ENCODE measurements at regions not wholly inside any gene's neighbourhood (a gene's known extent, or its start where the extent isn't known, plus 50 kb on each side); places are given as distances from the start of the nearest gene placed in this dataset.

DNA sequence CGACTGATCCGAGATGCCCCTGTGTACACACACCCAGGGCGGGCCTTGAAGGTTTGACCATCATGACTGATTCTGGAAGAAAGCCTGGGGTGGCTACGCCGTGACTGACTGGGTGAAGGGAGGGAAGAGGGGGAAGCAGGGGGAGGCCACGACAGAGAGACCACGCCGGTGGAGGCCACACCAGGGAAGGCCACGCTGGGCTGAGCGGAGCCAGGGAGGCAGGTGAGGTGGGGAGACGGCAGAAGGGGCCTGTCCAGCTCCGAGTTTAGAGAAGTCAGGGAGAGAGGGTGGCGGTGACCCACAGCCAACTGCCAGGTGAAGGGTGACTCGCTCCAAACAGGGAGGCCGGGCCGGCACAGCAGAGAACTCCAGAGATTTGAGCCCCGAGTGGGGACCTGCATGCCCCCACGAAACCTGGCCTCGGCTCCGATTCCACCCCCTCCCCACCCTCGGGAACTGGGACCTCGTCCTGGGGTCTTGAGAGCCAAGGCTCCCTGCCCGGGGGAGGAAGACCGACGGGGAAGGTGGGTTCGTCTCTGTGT is 102.6 kb downstream of the PTPRS start:
- TF ChIP-seq CTCF (IDR thresholded peaks at IDR 0.05) (no peak), EP300 (IDR thresholded peaks at IDR 0.05) (no peak), POLR2AphosphoS5 (IDR thresholded peaks at IDR 0.05) (no peak), POLR2A (IDR thresholded peaks at IDR 0.05) (no peak)
- Histone ChIP-seq H3K36me3 (peaks cover 0 to 73% of the 10 kb centered on the region in 2 donors), H3K4me3 (no peak overlapping the region)

GRCh38 chr19:5237190-5237780 is 103.3 kb downstream of the PTPRS start:
- Histone ChIP-seq H3K27ac (no peak overlapping the region), H3K36me3 (peaks cover 0 to 66% of the 10 kb centered on the region in 2 donors), H3K27me3 (no peaks in the 10 kb centered on the region), H3K4me3 (no peak overlapping the region), H3K9me3 (no peaks in the 10 kb centered on the region), H3K4me1 (no peaks in the 10 kb centered on the region)
- WGBS, 2 donors (ENCODE audit: low coverage in 1 of 2) = 97% methylated on average over 16 of the region's 35 CpGs; no CpG with 5 or more reads in 1 of the 2 donors
- TF ChIP-seq CTCF (IDR thresholded peaks at IDR 0.05) (no peak), EP300 (IDR thresholded peaks at IDR 0.05) (no peak), POLR2AphosphoS5 (IDR thresholded peaks at IDR 0.05) (no peak), POLR2A (IDR thresholded peaks at IDR 0.05) (no peak)
- no peak for ATAC-seq

More for the DNA sequence above, 102.6 kb downstream of the PTPRS start:
- no peaks in the 10 kb centered on the region for H3K9me3 ChIP-seq
- no peaks in the 10 kb centered on the region for H3K27me3 ChIP-seq
- H3K4me1 ChIP-seq = no peaks in the 10 kb centered on the region
- 93% methylated on average over 2 to 7 of the region's 26 CpGs for WGBS, 2 donors (ENCODE audit: low coverage in 1 of 2)
- no peak overlapping the region for H3K27ac ChIP-seq
- ATAC-seq = no peak

- TF ChIP-seq EP300 (IDR thresholded peaks at IDR 0.05) (no peak), POLR2AphosphoS5 (IDR thresholded peaks at IDR 0.05) (no peak), POLR2A (IDR thresholded peaks at IDR 0.05) (no peak), CTCF (IDR thresholded peaks at IDR 0.05) (no peak)
- no peak for ATAC-seq
- peaks cover 0 to 66% of the 10 kb centered on the region in 2 donors for H3K36me3 ChIP-seq
These were observed 105.0 kb downstream of the PTPRS start for GRCh38 chr19:5235458-5236219.

GRCh38 chr19:5234412-5234811 is 106.2 kb downstream of the PTPRS start:
- 91 to 96% methylated on average over 3 of the region's 3 CpGs for WGBS, 2 donors (ENCODE audit: low coverage in 1 of 2)

More at GRCh38 chr19:5235458-5236219, 105.0 kb downstream of the PTPRS start:
- Histone ChIP-seq H3K9me3 (no peaks in the 10 kb centered on the region), H3K27ac (no peak overlapping the region), H3K4me3 (no peak overlapping the region), H3K4me1 (no peaks in the 10 kb centered on the region), H3K27me3 (no peaks in the 10 kb centered on the region)
- WGBS, 2 donors (ENCODE audit: low coverage in 1 of 2) = 93 to 100% methylated on average over 9 to 12 of the region's 12 CpGs

DNA sequence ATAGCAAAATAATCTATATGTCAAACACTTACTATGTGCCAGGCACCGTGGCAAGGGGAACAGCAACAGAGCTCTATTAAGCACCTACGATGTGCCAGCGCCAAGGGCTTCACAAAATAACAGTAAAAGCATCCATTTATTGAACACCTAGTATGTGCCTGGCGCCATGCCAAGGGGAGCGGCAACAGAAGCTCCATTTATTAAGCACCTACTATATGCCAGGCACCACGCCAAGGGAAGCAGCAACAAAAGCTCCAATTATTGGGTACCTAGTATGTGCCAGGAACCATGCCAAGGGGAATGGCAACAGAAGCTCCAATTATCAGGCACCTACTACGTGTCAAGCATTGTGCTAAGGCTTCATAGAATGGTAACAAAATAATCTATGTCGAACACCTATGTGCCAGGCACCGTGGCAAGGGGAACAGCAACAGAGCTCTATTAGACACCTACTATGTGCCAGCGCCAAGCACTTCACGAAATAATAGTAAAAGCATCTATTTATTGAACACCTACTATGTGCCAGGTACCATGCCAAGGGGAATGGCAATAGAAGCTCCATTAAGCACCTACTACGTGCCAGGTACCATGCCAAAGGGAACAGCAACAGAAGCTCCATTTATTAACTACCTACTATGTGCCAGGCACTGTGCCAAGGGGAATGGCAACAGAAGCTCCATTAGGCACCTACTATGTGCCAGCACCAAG is 107.7 kb downstream of the PTPRS start:
- peaks cover 0 to 61% of the 10 kb centered on the region in 2 donors for H3K36me3 ChIP-seq
- ATAC-seq = no peak
- peaks cover 0 to 16% (median 0%) of the 10 kb centered on the region in 3 donors for H3K4me1 ChIP-seq
- H3K4me3 ChIP-seq = no peak overlapping the region
- no peaks in the 10 kb centered on the region for H3K9me3 ChIP-seq
- WGBS, 2 donors (ENCODE audit: low coverage in 1 of 2) = 80 to 95% methylated on average over 6 to 10 of the region's 12 CpGs
- H3K27ac ChIP-seq = no peak overlapping the region
- no peaks in the 10 kb centered on the region for H3K27me3 ChIP-seq
- no peak for TF ChIP-seq EP300 (IDR thresholded peaks at IDR 0.05)

More at GRCh38 chr19:5234412-5234811, 106.2 kb downstream of the PTPRS start:
- Histone ChIP-seq H3K27me3 (no peaks in the 10 kb centered on the region), H3K36me3 (peaks cover 0 to 63% of the 10 kb centered on the region in 2 donors), H3K4me3 (no peak overlapping the region), H3K4me1 (peaks cover 0 to 9% (median 0%) of the 10 kb centered on the region in 3 donors), H3K27ac (no peak overlapping the region), H3K9me3 (no peaks in the 10 kb centered on the region)
- TF ChIP-seq POLR2A (IDR thresholded peaks at IDR 0.05) = no peak
- no peak for ATAC-seq

All from gastroesophageal sphincter (tissue), 4 donors.